ENCODE measurements at regions not wholly inside any gene's neighbourhood (a gene's known extent, or its start where the extent isn't known, plus 50 kb on each side); places are given as distances from the start of the nearest gene placed in this dataset.

- Histone ChIP-seq H3K9me3 (replicated peaks; ENCODE audit: control insufficient read depth, insufficient read depth, low read length) (no peaks in the 10 kb centered on the region), H3K4me3 (replicated peaks in 1 of 3; ENCODE audit: insufficient read depth in 1 of 3, low read depth in 1 of 3, low read length in 3 of 3) (no peak overlapping the region), H3K27me3 (ENCODE audit: control insufficient read depth in 2 of 2, insufficient read depth in 2 of 2, low read length in 2 of 2) (no peaks in the 10 kb centered on the region), H3K79me2 (ENCODE audit: control insufficient read depth, insufficient read depth, low read length) (no peaks in the 10 kb centered on the region), H4K20me1 (replicated peaks; ENCODE audit: control insufficient read depth, extremely low read depth, insufficient read depth, low read length) (no peaks in the 10 kb centered on the region), H3K4me2 (ENCODE audit: insufficient read depth, low read length) (no peak overlapping the region), H3K9me1 (replicated peaks; ENCODE audit: control insufficient read depth, extremely low read depth, insufficient read depth, low read length) (no peaks in the 10 kb centered on the region), H2AFZ (ENCODE audit: low read depth, low read length) (no peak overlapping the region), H3K4me1 (ENCODE audit: control insufficient read depth, extremely low read depth, insufficient read depth, low read length) (no peaks in the 10 kb centered on the region), H3K27ac (ENCODE audit: insufficient read depth, low read depth, low read length) (no peak overlapping the region), H3K36me3 (ENCODE audit: control insufficient read depth in 2 of 2, extremely low read depth in 1 of 2, insufficient read depth in 2 of 2, low read length in 2 of 2) (peaks cover 0 to 2% of the 10 kb centered on the region in 2 experiments), H3K9ac (replicated peaks; ENCODE audit: extremely low read depth, insufficient read depth, low read length) (no peak overlapping the region)
- intact Hi-C loops (cut with micrococcal nuclease): loop anchor here (1.0 kb wide), 2 partner anchors 25 to 58 kb away; no protein-coding TSS in a partner anchor
- DNase-seq (ENCODE audit: low read depth, low spot score) (no peak), FAIRE-seq (no peak)
- dilution Hi-C loops (cut with MboI; ENCODE audit: extremely low pct_ligation_motif_present, low sequenced_read_pairs): no loop called here
- POLR2A ChIA-PET: no interaction called here
- no TSS peak for BruUV-seq (replicated peaks)
- CTCF ChIA-PET: interaction anchor here (0.7 to 3.1 kb wide), 31 partner anchors 8 to 518 kb away, joined by 3 to 37 read pairs (median 7); no protein-coding TSS in a partner anchor
- TF ChIP-seq MAX (IDR thresholded peaks at IDR 0.05; ENCODE audit: insufficient read depth, insufficient read length) (no peak), MYC (IDR thresholded peaks at IDR 0.05; ENCODE audit: low read depth, low read length) (no peak), CTCF (IDR thresholded peaks at IDR 0.05; ENCODE audit: extremely low read depth in 1 of 2, insufficient read depth in 1 of 2, low read depth in 1 of 2, low read length in 2 of 2) (no peak), FOS (IDR thresholded peaks at IDR 0.05; ENCODE audit: borderline replicate concordance, insufficient read depth, low read length) (no peak), EZH2 (IDR thresholded peaks at IDR 0.05; ENCODE audit: borderline replicate concordance, low read depth, low read length, severe bottlenecking) (no peak)
Measured at GRCh38 chr7:130982651-130983050, 248.6 kb upstream of the KLF14 start.

- DNase-seq (ENCODE audit: low read depth, low spot score) (no peak), FAIRE-seq (no peak)
- CTCF ChIA-PET: no interaction called here
- H3K36me3 ChIP-seq (ENCODE audit: control insufficient read depth in 2 of 2, extremely low read depth in 1 of 2, insufficient read depth in 2 of 2, low read length in 2 of 2): peaks cover 0 to 2% of the 10 kb centered on the region in 2 experiments
- H2AFZ ChIP-seq (ENCODE audit: low read depth, low read length): no peak overlapping the region
- no peaks in the 10 kb centered on the region for H3K4me1 ChIP-seq (ENCODE audit: control insufficient read depth, extremely low read depth, insufficient read depth, low read length)
- H3K4me3 ChIP-seq (replicated peaks in 1 of 3; ENCODE audit: insufficient read depth in 1 of 3, low read depth in 1 of 3, low read length in 3 of 3): no peak overlapping the region
- peaks cover 3% of the 10 kb centered on the region for H4K20me1 ChIP-seq (replicated peaks; ENCODE audit: control insufficient read depth, extremely low read depth, insufficient read depth, low read length)
- H3K27me3 ChIP-seq (ENCODE audit: control insufficient read depth in 2 of 2, insufficient read depth in 2 of 2, low read length in 2 of 2): no peaks in the 10 kb centered on the region
- H3K9ac ChIP-seq (replicated peaks; ENCODE audit: extremely low read depth, insufficient read depth, low read length): no peak overlapping the region
- TF ChIP-seq POLR2A (IDR thresholded peaks at IDR 0.05; ENCODE audit: low read depth, low read length) (no peak), EZH2 (IDR thresholded peaks at IDR 0.05; ENCODE audit: borderline replicate concordance, low read depth, low read length, severe bottlenecking) (no peak), MAX (IDR thresholded peaks at IDR 0.05; ENCODE audit: insufficient read depth, insufficient read length) (no peak), MYC (IDR thresholded peaks at IDR 0.05; ENCODE audit: low read depth, low read length) (no peak), FOS (IDR thresholded peaks at IDR 0.05; ENCODE audit: borderline replicate concordance, insufficient read depth, low read length) (no peak), GATA2 (IDR thresholded peaks at IDR 0.05; ENCODE audit: insufficient read depth, insufficient read length, low read depth, low read length) (no peak), CTCF (IDR thresholded peaks at IDR 0.05; ENCODE audit: extremely low read depth in 1 of 2, insufficient read depth in 1 of 2, low read depth in 1 of 2, low read length in 2 of 2) (no peak), JUN (IDR thresholded peaks at IDR 0.05; ENCODE audit: borderline replicate concordance, insufficient read depth, insufficient read length, low read depth) (no peak), POLR2AphosphoS5 (IDR thresholded peaks at IDR 0.05; ENCODE audit: insufficient read depth, low read depth, low read length) (no peak)
- no peak overlapping the region for H3K27ac ChIP-seq (ENCODE audit: insufficient read depth, low read depth, low read length)
- BruUV-seq (replicated peaks): no TSS peak
- H3K9me1 ChIP-seq (replicated peaks; ENCODE audit: control insufficient read depth, extremely low read depth, insufficient read depth, low read length): no peaks in the 10 kb centered on the region
- intact Hi-C loops (cut with micrococcal nuclease): no loop called here
- H3K79me2 ChIP-seq (ENCODE audit: control insufficient read depth, insufficient read depth, low read length): no peaks in the 10 kb centered on the region
- POLR2A ChIA-PET: no interaction called here
- no peaks in the 10 kb centered on the region for H3K9me3 ChIP-seq (replicated peaks; ENCODE audit: control insufficient read depth, insufficient read depth, low read length)
- H3K4me2 ChIP-seq (ENCODE audit: insufficient read depth, low read length): no peak overlapping the region
- dilution Hi-C loops (cut with MboI; ENCODE audit: extremely low pct_ligation_motif_present, low sequenced_read_pairs): no loop called here
Measured at GRCh38 chr7:130985361-130985760, 251.4 kb upstream of the KLF14 start.
